ENCODE measurements at regions not wholly inside any gene's neighbourhood (a gene's known extent, or its start where the extent isn't known, plus 50 kb on each side); places are given as distances from the start of the nearest gene placed in this dataset.

- Histone ChIP-seq H3K4me1 (no peaks in the 10 kb centered on the region), H3K36me3 (no peaks in the 10 kb centered on the region), H3K27ac (no peak overlapping the region), H3K27me3 (no peaks in the 10 kb centered on the region), H3K4me3 (no peak overlapping the region), H3K9me3 (replicated peaks) (no peaks in the 10 kb centered on the region)
- DNase-seq: peak in 1 of 2 experiments; percentile 6
Measured at GRCh38 chr2:153072077-153072476, 353.7 kb downstream of the ARL6IP6 start.

DNA sequence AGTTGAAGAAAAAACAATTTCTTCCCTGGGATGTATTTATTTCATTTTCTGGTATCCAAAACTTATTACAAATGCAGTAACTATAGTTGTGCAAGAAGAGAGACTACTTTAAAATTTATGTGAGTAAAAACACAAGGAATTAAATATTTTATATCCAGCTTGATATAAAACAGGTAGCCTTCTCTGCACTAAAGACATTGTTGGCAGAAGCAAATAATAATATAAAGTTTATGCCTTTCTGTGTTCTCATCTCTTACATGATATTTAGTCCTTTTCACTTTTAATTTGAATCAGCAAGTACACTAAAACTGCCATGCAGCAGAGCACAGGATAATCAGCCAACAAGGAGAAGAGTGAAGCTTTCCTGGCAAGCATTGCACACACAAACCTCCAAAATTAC is 352.7 kb downstream of the ARL6IP6 start:
- Histone ChIP-seq H3K4me3 (no peak overlapping the region), H3K27ac (no peak overlapping the region), H3K27me3 (no peaks in the 10 kb centered on the region), H3K36me3 (no peaks in the 10 kb centered on the region), H3K9me3 (replicated peaks) (no peaks in the 10 kb centered on the region), H3K4me1 (no peaks in the 10 kb centered on the region)
- no peak for DNase-seq

DNA sequence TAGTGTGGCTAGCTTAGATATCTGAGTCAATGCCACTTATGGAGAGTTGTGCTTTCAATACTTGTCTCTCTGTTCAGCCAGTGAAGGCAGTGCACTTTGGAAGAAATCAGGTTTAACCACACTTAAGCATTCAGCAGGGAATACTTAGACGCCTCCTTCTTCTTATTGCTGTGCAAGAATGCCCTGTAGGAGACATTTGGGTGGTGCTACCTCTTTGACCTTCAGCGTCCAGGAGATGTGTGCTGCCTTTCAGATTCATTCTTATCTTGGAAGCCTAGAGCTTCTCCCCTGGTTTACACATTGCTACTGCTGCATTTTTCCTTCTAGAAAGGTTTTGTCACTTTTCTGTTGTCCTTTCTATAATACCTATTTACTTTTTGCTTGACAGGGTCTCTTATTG is 350.5 kb downstream of the ARL6IP6 start:
- Histone ChIP-seq H3K4me1 (no peaks in the 10 kb centered on the region), H3K9me3 (replicated peaks) (no peaks in the 10 kb centered on the region), H3K27me3 (no peaks in the 10 kb centered on the region), H3K4me3 (no peak overlapping the region), H3K27ac (no peak overlapping the region), H3K36me3 (no peaks in the 10 kb centered on the region)
- no peak for DNase-seq

DNA sequence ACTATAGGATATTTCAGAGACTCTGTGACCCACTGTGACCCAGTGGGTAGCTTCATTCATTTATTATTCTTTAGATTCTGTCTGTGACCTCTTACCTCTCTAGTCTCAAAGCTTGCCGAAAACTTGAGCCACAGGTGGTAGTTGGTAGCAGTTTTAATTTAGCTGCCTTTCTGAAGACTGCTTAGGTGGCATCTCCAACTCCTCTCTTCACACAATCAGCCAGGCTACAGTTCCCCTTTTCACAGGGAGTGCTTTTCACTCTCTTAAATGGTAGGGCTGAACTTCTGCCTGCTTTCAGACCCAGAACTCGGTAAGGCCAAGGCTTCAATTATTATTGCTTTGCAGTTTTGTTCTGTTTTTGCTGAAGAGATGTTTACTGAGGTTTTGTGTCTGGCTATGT is 349.6 kb downstream of the ARL6IP6 start:
- Histone ChIP-seq H3K9me3 (replicated peaks) (no peaks in the 10 kb centered on the region), H3K27ac (no peak overlapping the region), H3K4me3 (no peak overlapping the region), H3K4me1 (no peaks in the 10 kb centered on the region), H3K36me3 (no peaks in the 10 kb centered on the region), H3K27me3 (no peaks in the 10 kb centered on the region)
- DNase-seq: no peak

DNA sequence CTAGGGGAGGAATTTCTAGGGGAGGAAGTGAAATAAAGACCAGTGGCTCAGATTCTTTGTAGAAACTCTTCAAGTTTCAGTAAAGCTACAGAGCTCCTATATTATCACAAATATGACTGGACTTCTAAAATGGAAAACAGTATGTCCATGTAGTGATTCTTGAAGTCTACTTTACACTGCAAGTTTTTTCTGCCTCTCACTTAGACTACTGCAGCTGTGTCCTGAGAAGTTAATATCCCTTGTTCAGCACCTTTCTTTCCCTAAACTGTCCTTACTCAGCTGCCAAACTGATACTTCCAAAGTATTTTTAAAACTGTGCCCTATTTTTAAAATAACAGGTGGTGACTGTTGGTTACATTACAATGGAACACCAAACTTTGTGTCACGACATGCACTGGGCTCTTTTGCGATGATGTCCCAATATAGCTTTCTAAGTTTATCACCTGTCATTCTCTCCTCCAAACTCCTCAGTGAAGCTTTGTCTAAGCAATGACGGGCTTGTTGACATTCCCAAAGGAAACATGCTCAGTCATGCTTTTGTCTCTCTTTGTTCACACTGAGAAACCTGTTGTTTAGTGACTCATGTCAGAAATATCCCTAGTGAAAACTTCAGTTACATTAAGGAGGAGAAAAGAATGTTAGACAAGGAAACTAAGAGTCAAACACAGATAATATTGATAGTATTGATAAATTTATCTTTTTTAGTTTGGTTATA is 341.1 kb downstream of the ARL6IP6 start:
- H3K9me3 ChIP-seq (replicated peaks): no peaks in the 10 kb centered on the region
- H3K4me1 ChIP-seq: peaks cover 19% of the 10 kb centered on the region
- no peak overlapping the region for H3K4me3 ChIP-seq
- H3K36me3 ChIP-seq: no peaks in the 10 kb centered on the region
- DNase-seq: peak; percentile 38 to 59
- no peaks in the 10 kb centered on the region for H3K27me3 ChIP-seq
- H3K27ac ChIP-seq: peak overlapping the region; percentile 60

DNA sequence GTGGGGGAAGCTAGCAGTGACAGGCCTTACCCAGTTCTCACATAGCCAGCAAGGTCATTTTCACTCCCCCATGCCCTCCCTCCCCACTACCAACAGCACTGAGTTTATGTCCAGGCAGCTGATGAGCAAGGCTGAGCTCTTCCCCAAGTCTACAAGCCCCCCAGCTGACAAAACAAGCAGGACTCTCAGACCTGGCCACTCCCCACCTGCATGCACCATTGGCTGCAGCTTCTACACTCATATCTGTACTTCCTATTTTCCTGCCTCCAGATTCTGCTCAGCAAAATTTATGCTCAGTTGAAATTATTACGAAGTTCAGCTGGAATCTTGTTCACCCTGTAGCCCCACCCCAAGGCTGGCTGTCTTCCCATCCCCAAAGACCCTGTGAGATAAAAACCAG is 339.3 kb downstream of the ARL6IP6 start:
- DNase-seq: no peak
- no peaks in the 10 kb centered on the region for H3K27me3 ChIP-seq
- no peaks in the 10 kb centered on the region for H3K36me3 ChIP-seq
- no peak overlapping the region for H3K4me3 ChIP-seq
- no peak overlapping the region for H3K27ac ChIP-seq
- no peaks in the 10 kb centered on the region for H3K9me3 ChIP-seq (replicated peaks)
- peaks cover 19% of the 10 kb centered on the region for H3K4me1 ChIP-seq

GRCh38 chr2:153055182-153055581 is 336.8 kb downstream of the ARL6IP6 start:
- Histone ChIP-seq H3K36me3 (no peaks in the 10 kb centered on the region), H3K27me3 (no peaks in the 10 kb centered on the region), H3K4me1 (peaks cover 15% of the 10 kb centered on the region), H3K9me3 (replicated peaks) (no peaks in the 10 kb centered on the region), H3K4me3 (no peak overlapping the region), H3K27ac (no peak overlapping the region)
- no peak for DNase-seq

DNA sequence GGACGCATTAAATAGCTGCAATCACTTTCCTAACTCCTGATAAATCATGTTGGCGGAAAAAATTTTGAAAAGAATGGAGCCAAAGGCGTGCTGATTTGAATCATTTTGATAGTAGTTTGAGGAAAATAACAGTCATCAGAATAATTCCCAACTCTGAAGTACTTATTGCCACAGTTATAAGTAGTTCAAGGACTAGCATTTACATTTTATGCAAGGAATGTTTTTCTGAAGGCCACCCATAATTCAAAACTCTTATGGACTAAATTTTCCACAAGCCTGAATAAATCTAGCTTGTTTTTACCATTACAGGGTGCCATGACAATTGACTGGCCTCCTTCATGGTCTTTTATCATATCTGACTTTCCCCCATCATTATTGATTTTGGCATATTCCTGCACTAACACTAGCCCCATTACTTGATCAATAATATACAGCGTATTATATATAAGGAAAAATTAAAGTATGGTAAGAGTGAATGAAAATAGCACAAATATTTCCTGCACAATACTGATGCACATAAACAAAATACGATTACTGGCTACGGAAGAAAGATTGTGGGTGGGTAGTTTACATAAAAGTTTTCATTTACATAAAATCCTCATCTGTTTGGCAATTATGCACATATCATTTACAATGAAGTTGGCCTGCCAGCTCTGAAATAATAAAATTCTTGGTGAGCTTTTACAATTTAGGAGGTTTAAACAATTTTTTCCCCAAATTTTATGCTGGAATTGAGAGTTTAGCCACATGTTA is 334.6 kb downstream of the ARL6IP6 start:
- no peaks in the 10 kb centered on the region for H3K4me1 ChIP-seq
- no peak for DNase-seq
- H3K9me3 ChIP-seq (replicated peaks): no peaks in the 10 kb centered on the region
- H3K36me3 ChIP-seq: no peaks in the 10 kb centered on the region
- no peaks in the 10 kb centered on the region for H3K27me3 ChIP-seq
- H3K27ac ChIP-seq: no peak overlapping the region
- H3K4me3 ChIP-seq: no peak overlapping the region

- peak; percentile 11 to 47 for DNase-seq
- H3K4me3 ChIP-seq: no peak overlapping the region
- H3K36me3 ChIP-seq: no peaks in the 10 kb centered on the region
- H3K4me1 ChIP-seq: no peaks in the 10 kb centered on the region
- H3K9me3 ChIP-seq (replicated peaks): no peaks in the 10 kb centered on the region
- no peaks in the 10 kb centered on the region for H3K27me3 ChIP-seq
- no peak overlapping the region for H3K27ac ChIP-seq
Measured at GRCh38 chr2:153047220-153047619, 328.8 kb downstream of the ARL6IP6 start.

DNA sequence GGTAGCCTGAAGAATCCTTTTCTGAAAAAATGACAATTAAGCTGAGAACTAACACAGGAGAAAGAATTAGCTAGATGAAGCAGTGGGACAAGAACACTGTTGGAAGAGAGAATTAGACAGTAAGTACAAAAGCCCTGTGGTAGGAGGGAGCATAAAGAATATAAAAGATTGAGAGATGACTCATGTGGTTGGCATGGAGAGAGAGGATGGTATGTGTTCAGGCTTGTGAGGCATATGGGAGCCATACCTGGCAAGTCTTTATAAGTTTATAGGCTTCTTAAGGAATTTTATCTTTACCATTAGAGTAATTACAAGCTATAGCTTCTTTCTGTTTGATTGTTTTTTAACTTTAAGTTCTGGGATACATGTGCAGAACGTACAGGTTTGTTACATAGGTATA is 325.0 kb downstream of the ARL6IP6 start:
- Histone ChIP-seq H3K27ac (no peak overlapping the region), H3K4me1 (no peaks in the 10 kb centered on the region), H3K27me3 (no peaks in the 10 kb centered on the region), H3K4me3 (no peak overlapping the region), H3K9me3 (replicated peaks) (no peaks in the 10 kb centered on the region), H3K36me3 (no peaks in the 10 kb centered on the region)
- no peak for DNase-seq

DNA sequence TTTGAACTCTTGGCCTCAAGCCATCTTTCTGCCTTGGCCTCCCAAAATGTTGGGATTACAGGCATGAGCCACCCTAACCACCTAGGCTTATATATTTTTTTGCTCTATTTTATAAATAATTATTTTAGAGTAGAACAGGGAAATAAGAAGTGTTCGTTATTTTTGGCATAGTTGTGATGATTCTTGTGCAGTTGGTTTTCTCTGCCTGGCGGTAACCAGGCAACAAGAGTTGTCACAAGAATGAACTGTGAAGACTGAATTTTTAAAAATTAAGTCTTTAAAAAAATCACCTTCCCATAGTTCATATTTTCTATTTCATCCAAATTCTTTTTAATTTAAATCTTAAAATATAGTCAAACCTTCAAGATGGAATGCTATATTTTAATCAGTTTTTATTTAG is 310.2 kb downstream of the ARL6IP6 start:
- no peak overlapping the region for H3K27ac ChIP-seq
- H3K4me3 ChIP-seq: no peak overlapping the region
- no peak for DNase-seq
- no peaks in the 10 kb centered on the region for H3K9me3 ChIP-seq (replicated peaks)
- no peaks in the 10 kb centered on the region for H3K4me1 ChIP-seq
- H3K27me3 ChIP-seq: no peaks in the 10 kb centered on the region
- H3K36me3 ChIP-seq: no peaks in the 10 kb centered on the region

GRCh38 chr2:153027533-153027932 is 309.1 kb downstream of the ARL6IP6 start:
- Histone ChIP-seq H3K27ac (no peak overlapping the region), H3K9me3 (replicated peaks) (no peaks in the 10 kb centered on the region), H3K36me3 (no peaks in the 10 kb centered on the region), H3K27me3 (no peaks in the 10 kb centered on the region), H3K4me1 (no peaks in the 10 kb centered on the region), H3K4me3 (no peak overlapping the region)
- no peak for DNase-seq

DNA sequence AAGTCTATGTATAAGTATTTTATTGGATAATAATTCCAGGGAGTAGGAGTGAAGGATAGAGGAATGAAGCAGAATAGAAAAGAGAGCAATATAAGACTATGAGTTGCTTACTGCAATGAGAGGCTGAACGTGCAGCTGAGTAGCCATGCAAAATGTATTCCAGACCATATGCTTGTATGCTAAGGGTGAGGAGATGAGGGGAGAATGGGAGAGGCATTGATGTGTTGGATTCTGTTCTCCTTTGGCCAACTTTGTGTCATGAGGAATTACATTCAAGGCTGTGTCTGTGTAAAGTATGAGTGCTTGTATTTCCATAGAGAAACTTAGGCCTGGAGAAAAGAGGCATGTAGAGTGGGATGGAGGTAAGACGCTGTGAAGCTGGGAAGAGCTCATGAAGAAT is 301.8 kb downstream of the ARL6IP6 start:
- no peak for DNase-seq
- Histone ChIP-seq H3K27me3 (no peaks in the 10 kb centered on the region), H3K4me3 (no peak overlapping the region), H3K9me3 (replicated peaks) (no peaks in the 10 kb centered on the region), H3K36me3 (no peaks in the 10 kb centered on the region), H3K4me1 (no peaks in the 10 kb centered on the region), H3K27ac (no peak overlapping the region)

DNA sequence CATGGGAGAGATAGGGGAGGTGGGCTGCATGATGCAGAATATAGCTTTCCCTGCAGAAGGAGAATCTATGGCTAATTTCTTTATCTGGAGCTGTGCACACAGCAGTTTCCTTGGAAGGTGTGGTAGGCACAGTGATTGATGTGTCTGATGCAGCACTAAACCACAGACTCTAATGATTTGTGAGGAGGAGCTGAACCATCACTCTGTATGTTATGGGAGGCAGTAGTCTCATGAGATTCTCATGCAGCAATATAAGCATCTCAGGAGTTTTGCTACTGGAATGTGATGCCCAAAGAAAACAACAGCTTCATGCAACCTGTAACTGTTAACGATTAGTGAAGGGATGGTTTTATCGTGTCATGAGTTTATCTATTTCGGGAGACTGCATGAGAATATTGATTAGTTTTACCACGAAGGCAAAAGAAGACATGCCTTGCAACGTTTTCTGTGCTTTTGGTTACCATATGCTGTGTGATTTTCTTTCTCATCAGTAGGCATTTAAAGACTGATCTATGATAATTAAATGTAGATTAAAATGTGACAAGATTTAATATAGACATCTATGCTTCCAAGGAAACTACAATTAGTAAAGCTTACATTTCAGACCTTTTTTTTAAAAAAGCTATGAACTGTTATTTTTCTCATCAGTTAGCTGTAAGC is 286.8 kb downstream of the ARL6IP6 start:
- Histone ChIP-seq H3K4me1 (no peaks in the 10 kb centered on the region), H3K36me3 (no peaks in the 10 kb centered on the region), H3K4me3 (no peak overlapping the region), H3K27ac (no peak overlapping the region), H3K27me3 (no peaks in the 10 kb centered on the region), H3K9me3 (replicated peaks) (no peaks in the 10 kb centered on the region)
- no peak for DNase-seq

DNA sequence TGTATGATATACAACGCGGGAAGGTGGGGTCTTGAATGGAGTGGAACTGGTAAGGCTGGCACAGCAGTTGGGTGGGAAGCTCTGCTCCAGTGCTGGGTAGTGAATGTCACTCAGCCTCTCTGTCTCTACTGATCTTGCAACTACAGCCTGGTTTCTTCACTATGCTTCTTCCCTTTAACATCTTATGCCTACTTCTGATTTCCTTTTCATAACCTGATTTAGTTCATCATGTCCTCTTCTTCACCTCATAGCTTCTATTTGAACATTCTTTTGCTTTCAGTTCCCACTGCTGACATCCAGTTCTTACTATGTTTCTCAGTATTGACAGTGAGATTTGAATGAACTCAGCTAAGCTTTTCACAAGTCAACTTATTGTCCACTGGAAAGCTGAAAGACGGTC is 286.2 kb downstream of the ARL6IP6 start:
- H3K36me3 ChIP-seq: no peaks in the 10 kb centered on the region
- H3K4me1 ChIP-seq: no peaks in the 10 kb centered on the region
- H3K27me3 ChIP-seq: no peaks in the 10 kb centered on the region
- H3K9me3 ChIP-seq (replicated peaks): no peaks in the 10 kb centered on the region
- DNase-seq: no peak
- H3K4me3 ChIP-seq: no peak overlapping the region
- H3K27ac ChIP-seq: no peak overlapping the region

Measured in SJCRH30 (cell line).